Stimulated activated CD8-positive, alpha-beta memory T cell treated with anti-CD3 and anti-CD28 coated beads, Interleukin-2, amount 100 ng/mL, for 1 hour (primary cell): ENCODE measurements at regions not wholly inside any gene's neighbourhood (a gene's known extent, or its start where the extent isn't known, plus 50 kb on each side); places are given as distances from the start of the nearest gene placed in this dataset.

Source experiments
- DNase-seq, 2 donors: peaks; one replicate each; pipeline ENCODE4 v3.0.0-alpha.2; 2020; ENCODE audit warnings: low read depth in 2 of 2

GRCh38 chr14:66174453-66174891, 311.7 kb upstream of the CCDC196 start:
- no peak for DNase-seq

GRCh38 chr14:66177935-66178334, 308.2 kb upstream of the CCDC196 start:
- DNase-seq: no peak

GRCh38 chr14:66196670-66197069, 289.5 kb upstream of the CCDC196 start:
- no peak for DNase-seq

DNA sequence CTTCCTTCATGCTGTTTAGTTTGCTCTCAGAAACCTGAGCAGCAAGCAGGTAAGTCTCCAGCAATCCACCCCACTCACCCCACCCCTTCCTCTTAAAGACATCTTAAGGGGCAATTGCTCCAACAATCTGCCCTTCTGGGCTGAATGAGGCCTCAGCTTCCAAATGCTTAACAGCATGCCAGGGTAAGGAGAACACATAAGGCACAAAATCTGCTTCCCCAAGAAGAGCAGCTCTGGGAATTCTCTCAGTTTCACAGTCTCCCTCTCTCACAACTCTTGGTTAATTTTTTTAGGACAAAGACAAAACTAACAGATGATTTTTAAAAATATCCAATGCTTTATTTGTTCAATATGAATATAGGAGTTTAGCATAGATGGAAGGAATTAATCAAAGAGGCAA, 288.9 kb upstream of the CCDC196 start:
- no peak for DNase-seq

- DNase-seq: no peak
Measured at GRCh38 chr14:66206554-66206953, 279.6 kb upstream of the CCDC196 start.

GRCh38 chr14:66216763-66217162, 269.4 kb upstream of the CCDC196 start:
- no peak for DNase-seq

DNA sequence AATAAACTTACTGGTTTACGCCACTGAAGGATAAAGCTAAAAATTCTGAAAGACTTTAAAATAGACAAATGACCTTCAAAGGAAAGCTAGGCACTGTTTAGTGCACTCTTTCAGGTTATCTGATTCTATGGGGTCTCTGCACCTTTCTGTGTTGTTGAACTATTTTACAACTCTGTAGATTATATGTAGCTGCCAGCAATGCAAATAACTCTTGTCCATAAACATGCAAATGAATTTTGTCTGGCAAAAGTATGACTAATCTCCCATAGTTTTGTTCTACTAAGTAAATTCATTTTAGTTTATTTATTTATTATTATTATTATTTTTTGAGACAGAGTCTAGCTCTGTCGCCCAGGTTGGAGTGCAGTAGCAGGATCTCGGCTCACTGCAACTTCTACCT, 266.3 kb upstream of the CCDC196 start:
- DNase-seq: no peak

DNA sequence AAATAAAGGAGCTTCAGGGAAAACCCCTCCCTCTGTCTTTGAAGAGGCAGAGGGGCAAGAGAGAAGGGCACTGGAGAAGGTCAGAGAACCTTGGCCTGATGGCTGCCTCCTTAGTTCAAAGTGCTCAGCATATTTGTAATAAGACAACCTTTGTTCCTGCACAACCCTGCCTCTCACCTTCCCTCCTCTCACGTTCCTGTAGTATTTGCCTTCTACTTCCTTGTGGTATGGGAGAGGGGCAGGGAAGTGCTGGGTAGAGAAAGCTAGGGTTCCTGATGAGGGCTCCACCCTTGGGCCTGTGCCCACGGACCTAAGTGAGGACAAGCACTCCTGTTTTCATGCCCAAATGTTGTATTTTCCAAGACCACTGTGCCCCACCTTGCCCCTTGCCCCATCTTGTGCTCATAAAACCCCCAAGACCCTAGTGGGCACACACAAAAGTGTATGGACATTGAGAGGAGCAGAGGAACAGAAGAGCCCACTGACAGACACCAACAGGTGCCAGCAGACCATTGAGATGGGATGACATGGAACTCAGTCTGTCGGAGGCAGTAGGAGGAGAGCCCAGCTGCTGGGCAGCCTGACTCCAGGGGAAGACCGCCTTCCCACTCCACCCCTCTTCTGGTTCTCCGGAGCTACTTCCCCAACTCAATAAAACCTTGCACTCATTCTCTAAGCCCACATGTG, 261.5 kb upstream of the CCDC196 start:
- no peak for DNase-seq

GRCh38 chr14:66225337-66225736, 260.8 kb upstream of the CCDC196 start:
- no peak for DNase-seq

- DNase-seq: no peak
Measured at GRCh38 chr14:66228267-66228970, 257.8 kb upstream of the CCDC196 start.

GRCh38 chr14:66231820-66232219, 254.4 kb upstream of the CCDC196 start:
- no peak for DNase-seq

DNA sequence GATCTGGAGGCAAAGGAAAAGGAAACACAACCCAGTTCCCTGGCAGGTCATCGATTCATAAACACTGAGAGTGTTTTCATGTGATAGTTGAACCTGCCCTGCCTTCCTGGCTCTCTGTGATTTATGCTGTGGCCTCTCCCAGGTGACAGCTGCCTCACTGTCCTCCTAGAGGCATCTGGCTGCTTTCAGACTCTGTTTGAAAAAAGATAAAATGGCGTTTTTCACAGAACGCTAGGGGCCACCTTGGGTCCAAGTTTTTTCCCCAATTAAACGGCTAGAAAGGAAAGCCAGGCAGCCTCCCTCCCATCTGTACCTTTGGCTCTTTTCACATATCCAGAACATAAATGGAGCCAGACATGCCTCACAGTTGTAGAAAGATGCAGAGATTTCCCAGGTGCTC, 252.6 kb upstream of the CCDC196 start:
- DNase-seq: no peak

GRCh38 chr14:66234411-66234810, 251.8 kb upstream of the CCDC196 start:
- no peak for DNase-seq

GRCh38 chr14:66237741-66238140, 248.4 kb upstream of the CCDC196 start:
- no peak for DNase-seq

GRCh38 chr14:66238969-66239368, 247.2 kb upstream of the CCDC196 start:
- no peak for DNase-seq

- no peak for DNase-seq
Measured at GRCh38 chr14:66239589-66239988, 246.6 kb upstream of the CCDC196 start.

GRCh38 chr14:66240105-66240504, 246.1 kb upstream of the CCDC196 start:
- DNase-seq: no peak

- DNase-seq: no peak
Measured at GRCh38 chr14:66242001-66242400, 244.2 kb upstream of the CCDC196 start.

DNA sequence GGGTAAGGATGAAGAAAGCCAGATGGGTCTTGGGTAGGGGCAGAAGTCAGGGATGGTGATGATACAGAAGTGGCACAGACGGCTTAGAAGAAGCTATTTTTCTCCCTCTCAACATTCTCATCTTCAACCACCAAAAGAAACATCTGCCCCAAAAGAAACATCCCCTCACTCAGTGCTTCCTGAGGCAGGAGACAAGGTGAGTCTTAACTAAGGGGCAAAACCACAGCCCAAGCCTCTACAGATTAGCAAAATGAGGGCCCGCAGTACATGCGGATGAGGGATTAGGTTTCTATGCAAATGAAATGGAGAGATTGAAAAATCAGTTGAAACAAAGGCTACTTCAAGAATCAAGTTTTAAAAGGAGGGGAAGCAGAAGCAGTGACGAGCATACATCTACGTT, 241.3 kb upstream of the CCDC196 start:
- DNase-seq: no peak

DNA sequence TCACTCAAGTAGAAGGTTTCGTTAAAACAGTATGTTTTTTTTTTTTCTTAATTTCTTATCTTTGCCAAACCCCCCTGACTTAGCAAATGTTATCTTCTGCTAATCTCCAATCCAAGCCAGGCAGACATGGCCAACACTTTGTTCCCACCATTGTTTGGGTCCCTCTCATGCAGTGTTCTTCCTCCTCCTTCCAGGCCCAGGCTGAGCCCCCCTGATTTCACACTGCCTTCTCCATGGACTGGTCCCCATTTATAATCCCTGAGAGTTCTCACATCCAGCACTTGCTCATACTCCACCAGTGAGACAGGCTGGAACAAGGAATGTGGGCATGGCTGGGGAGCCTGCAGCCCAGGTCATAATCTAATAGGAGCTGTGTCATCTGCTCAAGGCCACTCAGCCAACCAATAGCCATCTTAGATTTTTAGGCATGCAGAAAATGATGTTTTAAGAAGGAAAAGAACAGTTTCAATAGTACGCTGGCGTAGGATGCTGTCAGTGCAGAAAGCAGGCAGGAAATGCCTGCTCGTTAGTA, 238.4 kb upstream of the CCDC196 start:
- DNase-seq: no peak

GRCh38 chr14:66248256-66248655, 237.9 kb upstream of the CCDC196 start:
- no peak for DNase-seq

- no peak for DNase-seq
Measured at GRCh38 chr14:66249544-66249943, 236.6 kb upstream of the CCDC196 start.

GRCh38 chr14:66254038-66254437, 232.1 kb upstream of the CCDC196 start:
- no peak for DNase-seq
